ENCODE measurements at regions not wholly inside any gene's neighbourhood (a gene's known extent, or its start where the extent isn't known, plus 50 kb on each side); places are given as distances from the start of the nearest gene placed in this dataset.

GRCh38 chr2:19504400-19505198 lies 146.2 kb upstream of the OSR1 start (continued):
- TF ChIP-seq HMGA1 (CRISPR knock-in tag; conservative IDR thresholded peaks at IDR 0.05) (no peak), GMEB1 (CRISPR knock-in tag; IDR thresholded peaks at IDR 0.05; ENCODE audit: borderline replicate concordance) (no peak), IRF2 (CRISPR knock-in tag; IDR thresholded peaks at IDR 0.05) (peak; percentile 61; the same call in 1 of the 2 replicates), ZBTB33 (CRISPR knock-in tag; IDR thresholded peaks at IDR 0.05) (no peak), ZNF644 (CRISPR knock-in tag; IDR thresholded peaks at IDR 0.05; ENCODE audit: low read depth) (peak; percentile 64; the same call in 1 of the 2 replicates), NKX3-1 (CRISPR knock-in tag; IDR thresholded peaks at IDR 0.05) (0 out of 2 replicates have a peak, but pooled peaks have one; percentile 12), SCMH1 (CRISPR knock-in tag; IDR thresholded peaks at IDR 0.05; ENCODE audit: borderline replicate concordance) (no peak), PHF21A (CRISPR knock-in tag; IDR thresholded peaks at IDR 0.05) (no peak; the same call in 1 of the 2 replicates), ZNF441 (CRISPR knock-in tag; IDR thresholded peaks at IDR 0.05; ENCODE audit: borderline replicate concordance) (peak; percentile 95), RELA (CRISPR knock-in tag; IDR thresholded peaks at IDR 0.05) (no peak), REPIN1 (CRISPR knock-in tag; IDR thresholded peaks at IDR 0.05; ENCODE audit: borderline replicate concordance, low read depth) (no peak), ZBTB46 (CRISPR knock-in tag; IDR thresholded peaks at IDR 0.05; ENCODE audit: borderline replicate concordance) (no peak), ARID2 (CRISPR knock-in tag; IDR thresholded peaks at IDR 0.05; ENCODE audit: borderline replicate concordance) (peak; percentile 73; the same call in 1 of the 2 replicates), ZNF432 (CRISPR knock-in tag; IDR thresholded peaks at IDR 0.05; ENCODE audit: borderline replicate concordance) (no peak), PHB2 (IDR thresholded peaks at IDR 0.05; ENCODE audit: partially characterized antibody) (no peak), FOXK1 (CRISPR knock-in tag; IDR thresholded peaks at IDR 0.05; ENCODE audit: borderline replicate concordance, low read depth) (peak; percentile 61; the same call in 1 of the 2 replicates), MTF2 (CRISPR knock-in tag; IDR thresholded peaks at IDR 0.05; ENCODE audit: borderline replicate concordance) (0 out of 2 replicates have a peak, but pooled peaks have one; percentile 37), CBX1 (IDR thresholded peaks at IDR 0.05; ENCODE audit: low read depth) (peak; percentile 56), ZNF687 (CRISPR knock-in tag; IDR thresholded peaks at IDR 0.05) (no peak), ZBTB3 (CRISPR knock-in tag; IDR thresholded peaks at IDR 0.05; ENCODE audit: borderline replicate concordance, low read depth) (peak; percentile 38; the same call in 1 of the 2 replicates)

Measured in HepG2 (cell line).